GM10266 (cell line): ENCODE measurements at regions not wholly inside any gene's neighbourhood (a gene's known extent, or its start where the extent isn't known, plus 50 kb on each side); places are given as distances from the start of the nearest gene placed in this dataset.

ENCODE experiments used
- DNase-seq: peaks from one replicate; pipeline ENCODE4 v3.0.0; 2012; ENCODE audit errors: extremely low spot score
- TF ChIP-seq, protein P1 (sequence below): IDR thresholded peaks from 2 replicates; pipeline ENCODE4 v1.5.1; 2012; ENCODE audit warnings: mild to moderate bottlenecking, low read depth; ENCODE audit not compliant: control insufficient read depth, insufficient read depth; ENCODE audit errors: missing control alignments

DNA sequence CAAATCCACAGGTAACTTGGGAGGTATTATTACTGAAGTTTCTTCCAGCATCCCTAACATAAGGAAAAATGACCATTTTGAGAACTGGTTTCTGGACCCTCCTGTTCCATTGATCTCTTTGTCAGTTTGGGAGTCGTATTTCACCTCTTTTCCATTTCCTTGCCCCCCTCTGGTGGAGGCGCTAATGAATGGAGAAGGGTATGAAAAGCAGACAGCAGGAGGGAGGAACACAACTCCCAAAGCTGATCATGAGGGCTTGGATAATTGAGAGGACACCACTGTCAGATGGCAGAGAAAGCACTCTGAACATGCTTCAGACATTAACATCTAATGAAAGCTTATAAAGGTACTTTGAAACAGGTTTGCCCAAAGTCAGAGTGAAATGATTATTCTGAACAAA lies 56.6 kb upstream of the TLK1 start:
- TF ChIP-seq, protein P1, sequence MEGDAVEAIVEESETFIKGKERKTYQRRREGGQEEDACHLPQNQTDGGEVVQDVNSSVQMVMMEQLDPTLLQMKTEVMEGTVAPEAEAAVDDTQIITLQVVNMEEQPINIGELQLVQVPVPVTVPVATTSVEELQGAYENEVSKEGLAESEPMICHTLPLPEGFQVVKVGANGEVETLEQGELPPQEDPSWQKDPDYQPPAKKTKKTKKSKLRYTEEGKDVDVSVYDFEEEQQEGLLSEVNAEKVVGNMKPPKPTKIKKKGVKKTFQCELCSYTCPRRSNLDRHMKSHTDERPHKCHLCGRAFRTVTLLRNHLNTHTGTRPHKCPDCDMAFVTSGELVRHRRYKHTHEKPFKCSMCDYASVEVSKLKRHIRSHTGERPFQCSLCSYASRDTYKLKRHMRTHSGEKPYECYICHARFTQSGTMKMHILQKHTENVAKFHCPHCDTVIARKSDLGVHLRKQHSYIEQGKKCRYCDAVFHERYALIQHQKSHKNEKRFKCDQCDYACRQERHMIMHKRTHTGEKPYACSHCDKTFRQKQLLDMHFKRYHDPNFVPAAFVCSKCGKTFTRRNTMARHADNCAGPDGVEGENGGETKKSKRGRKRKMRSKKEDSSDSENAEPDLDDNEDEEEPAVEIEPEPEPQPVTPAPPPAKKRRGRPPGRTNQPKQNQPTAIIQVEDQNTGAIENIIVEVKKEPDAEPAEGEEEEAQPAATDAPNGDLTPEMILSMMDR: no peak
- no peak for DNase-seq

DNA sequence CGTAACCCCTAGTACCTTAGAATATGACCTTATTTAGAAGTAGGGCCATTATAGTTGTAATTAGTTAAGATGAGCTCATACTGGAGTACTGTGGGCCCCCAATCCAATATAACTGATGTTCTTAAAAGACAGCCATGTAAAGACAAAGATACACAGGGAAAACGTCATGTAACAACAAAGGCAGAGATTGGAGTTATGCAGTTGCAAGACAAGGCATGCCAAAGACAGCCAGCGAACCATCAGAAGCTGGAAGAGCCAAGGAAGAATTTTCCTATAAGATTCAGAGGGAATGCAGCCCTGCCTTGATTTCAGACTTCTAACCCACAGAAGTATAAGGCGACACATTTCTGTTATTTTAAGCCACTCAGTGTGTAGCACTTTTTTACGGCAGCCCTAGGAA lies 55.9 kb upstream of the TLK1 start:
- TF ChIP-seq, protein P1: no peak
- DNase-seq: no peak

DNA sequence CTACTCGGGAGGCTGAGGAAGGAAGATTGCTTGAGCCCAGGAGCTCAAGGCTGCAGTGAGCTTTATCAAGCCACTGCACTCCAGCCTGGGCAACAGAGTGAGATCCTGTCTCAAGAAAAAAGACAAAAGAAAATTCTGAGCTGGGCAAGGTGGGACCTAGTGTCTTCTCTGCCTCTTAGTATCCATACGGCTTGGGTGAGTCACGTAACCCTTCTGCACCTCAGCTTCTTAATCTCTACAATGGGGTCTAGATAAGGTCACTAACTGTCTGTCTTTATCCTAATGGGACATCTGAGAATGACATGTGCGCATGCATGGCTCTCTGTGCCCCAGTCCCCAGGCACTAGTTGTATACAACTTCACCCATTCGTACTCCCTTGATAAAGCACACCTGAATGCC lies 53.4 kb upstream of the TLK1 start:
- TF ChIP-seq, protein P1: no peak
- DNase-seq: no peak

DNA sequence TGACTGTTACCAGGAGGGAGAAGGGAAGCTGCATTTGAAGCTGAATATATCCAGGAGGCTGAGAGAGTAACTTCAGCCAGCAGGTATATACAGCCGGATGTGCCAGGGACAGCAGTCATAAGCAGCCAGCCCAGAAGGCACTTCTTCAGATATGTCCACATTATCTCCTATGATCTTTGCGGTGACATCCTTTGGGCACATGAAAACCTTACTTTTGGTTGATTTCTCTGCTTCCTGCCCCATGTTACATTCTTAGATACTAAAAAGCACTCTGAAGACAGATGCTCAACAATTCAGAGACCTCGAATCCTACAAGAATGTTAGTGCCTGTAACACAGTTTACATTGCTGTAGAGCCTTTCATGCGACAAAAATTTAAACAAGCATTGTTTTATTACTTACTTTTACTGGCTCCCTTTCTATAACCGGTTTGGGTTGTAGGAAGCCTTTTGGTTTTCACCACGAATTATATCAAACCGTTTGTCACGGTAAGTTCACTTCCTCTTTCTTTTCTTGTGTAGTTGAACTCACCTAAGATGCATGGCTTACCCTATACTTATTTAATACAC lies 50.3 kb upstream of the TLK1 start:
- DNase-seq: peak; percentile 44
- TF ChIP-seq, protein P1: no peak
